ENCODE measurements at regions not wholly inside any gene's neighbourhood (a gene's known extent, or its start where the extent isn't known, plus 50 kb on each side); places are given as distances from the start of the nearest gene placed in this dataset.

DNA sequence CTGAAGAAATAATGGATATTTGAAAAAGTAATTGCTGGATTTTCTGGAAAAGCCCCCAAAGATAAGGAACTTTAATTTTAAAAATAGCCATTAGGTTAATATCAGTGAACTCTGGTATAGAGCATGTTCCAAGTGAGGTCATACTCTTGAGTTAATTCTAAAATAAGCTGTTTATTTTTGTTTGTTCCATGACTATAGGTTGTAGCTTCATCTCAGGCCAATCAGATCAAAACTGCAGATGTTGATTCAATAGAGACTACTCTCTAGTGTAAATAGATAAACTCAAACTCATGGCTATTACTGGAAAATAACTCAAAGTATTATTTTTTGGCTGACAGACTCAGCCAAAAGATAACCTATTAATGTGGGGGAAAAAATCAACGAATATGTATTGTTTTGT lies 815.1 kb downstream of the DIAPH3 start:
- no peak for DNase-seq (ENCODE audit: low read depth in 2 of 2)

GRCh38 chr13:59352600-59352999 lies 811.1 kb downstream of the DIAPH3 start:
- DNase-seq (ENCODE audit: low read depth in 2 of 2) = no peak

GRCh38 chr13:59354665-59355369 lies 808.9 kb downstream of the DIAPH3 start:
- no peak for DNase-seq (ENCODE audit: low read depth in 2 of 2)

DNA sequence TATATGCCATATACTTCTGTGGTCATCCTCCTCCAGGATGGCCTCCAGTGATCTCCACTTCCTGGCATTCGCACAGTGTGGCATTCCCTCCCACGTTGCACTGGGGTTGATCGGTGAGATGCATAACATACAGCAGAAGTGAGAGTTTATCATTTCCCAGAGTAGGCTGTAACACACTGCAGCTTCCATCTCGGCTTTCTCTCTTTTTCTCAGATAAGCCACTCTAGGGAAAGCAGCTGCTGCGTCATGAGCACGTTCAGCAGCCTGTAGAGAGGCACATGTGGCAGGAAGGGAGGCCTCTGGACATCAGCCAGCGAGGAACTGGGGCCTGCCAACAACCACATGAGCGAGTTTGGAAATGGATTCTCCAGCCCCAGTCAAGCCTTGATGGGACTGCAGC lies 807.1 kb downstream of the DIAPH3 start:
- no peak for DNase-seq (ENCODE audit: low read depth in 2 of 2)

DNA sequence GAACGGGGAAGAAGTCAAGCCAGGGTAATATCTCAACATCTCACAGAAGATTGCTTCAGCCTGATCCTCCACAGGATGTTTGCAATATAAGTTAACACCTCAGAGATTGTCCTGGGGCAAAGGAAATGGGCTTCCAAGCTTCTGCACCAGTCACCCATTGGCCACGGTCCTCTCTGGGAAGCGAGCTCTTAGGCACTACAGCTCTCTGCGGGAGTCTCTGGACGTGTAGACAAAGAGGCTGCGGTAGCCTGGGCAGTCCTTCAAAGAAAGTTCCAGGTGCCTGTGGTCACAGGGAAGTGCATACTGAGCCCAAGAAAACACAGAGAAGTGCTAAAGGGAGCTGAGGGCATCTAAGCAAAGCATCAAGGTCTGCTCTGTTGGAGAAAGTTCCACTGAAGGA lies 805.7 kb downstream of the DIAPH3 start:
- DNase-seq (ENCODE audit: low read depth in 2 of 2) = no peak

DNA sequence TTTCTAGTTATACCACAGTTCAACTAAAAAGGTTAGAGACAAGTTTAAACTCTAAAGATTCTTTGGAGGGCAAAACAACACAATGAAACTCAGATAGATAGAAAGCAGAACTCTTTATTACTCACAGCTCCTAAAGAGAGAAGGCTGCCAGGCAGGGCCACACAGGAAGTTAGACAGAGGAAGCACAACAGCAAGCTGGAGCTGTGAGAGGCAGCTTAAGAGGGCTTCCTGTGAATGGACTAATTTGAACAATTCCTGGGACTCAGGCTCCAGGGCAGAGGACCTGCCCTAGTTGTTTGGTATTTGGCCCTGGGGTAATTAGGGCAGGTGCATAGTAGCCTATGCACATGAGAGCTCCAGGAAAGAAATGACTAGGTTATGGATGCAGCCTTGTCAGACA lies 803.6 kb downstream of the DIAPH3 start:
- DNase-seq (ENCODE audit: low read depth in 2 of 2) = no peak

DNA sequence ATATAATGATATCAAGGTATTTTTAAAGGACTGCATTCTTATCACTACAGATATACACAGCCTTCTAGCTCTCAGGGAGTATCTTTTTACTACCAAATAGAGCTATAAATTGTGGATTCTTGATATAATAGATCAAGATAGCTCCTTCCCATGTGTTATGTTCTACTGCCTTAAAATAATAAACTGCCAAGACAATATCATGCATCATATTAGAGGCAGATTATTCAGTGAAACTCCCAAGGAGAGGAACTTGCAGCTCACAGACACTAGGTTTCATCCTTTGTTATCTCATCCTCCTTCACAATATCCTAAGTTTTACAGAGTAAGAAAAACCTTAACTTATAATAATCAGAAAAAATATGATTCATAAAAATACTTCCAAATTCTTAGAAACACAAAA lies 802.8 kb downstream of the DIAPH3 start:
- no peak for DNase-seq (ENCODE audit: low read depth in 2 of 2)

- DNase-seq (ENCODE audit: low read depth in 2 of 2) = no peak
These were observed 800.4 kb downstream of the DIAPH3 start for GRCh38 chr13:59363313-59363712.

DNA sequence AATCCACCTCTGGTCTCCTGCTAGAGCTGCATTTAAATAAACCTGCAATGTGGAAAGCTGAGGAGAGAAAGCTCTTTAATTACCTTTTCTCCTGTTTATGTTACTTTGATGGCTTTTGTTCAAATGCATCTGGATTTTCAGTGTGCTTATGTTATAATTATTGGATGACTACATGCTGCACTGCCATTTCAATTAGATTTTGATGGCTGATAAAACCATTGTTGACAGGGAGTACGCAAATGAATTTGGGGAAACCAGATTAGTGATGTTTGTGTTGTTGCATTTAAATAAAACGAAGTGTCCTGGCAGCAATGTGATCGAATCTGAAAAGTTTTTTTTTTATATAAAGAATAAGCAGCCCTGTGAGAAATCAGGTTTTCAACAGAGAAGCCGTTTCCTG lies 799.8 kb downstream of the DIAPH3 start:
- no peak for DNase-seq (ENCODE audit: low read depth in 2 of 2)

DNA sequence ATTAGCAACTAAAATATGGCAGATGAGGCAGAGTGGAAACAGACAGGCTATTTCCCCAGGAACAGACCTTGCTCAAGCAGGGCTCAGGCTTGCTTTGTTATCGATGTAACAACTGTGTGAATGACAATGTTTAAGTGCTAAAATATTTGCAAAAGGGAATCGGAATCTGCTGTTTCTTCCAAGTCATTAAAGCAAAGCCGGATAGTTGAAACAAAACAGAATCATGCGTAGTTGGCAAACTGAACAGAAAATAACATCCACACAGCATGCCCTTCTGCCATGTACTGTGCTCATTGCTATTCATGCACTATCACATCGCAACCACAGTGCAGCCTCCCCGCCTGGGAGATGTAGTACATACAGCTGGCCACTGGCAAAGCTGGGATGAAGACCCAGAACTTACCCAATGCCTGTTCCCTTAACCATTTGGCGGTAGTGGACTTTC lies 799.1 kb downstream of the DIAPH3 start:
- no peak for DNase-seq (ENCODE audit: low read depth in 2 of 2)

GRCh38 chr13:59367467-59367866 lies 796.3 kb downstream of the DIAPH3 start:
- no peak for DNase-seq (ENCODE audit: low read depth in 2 of 2)

DNA sequence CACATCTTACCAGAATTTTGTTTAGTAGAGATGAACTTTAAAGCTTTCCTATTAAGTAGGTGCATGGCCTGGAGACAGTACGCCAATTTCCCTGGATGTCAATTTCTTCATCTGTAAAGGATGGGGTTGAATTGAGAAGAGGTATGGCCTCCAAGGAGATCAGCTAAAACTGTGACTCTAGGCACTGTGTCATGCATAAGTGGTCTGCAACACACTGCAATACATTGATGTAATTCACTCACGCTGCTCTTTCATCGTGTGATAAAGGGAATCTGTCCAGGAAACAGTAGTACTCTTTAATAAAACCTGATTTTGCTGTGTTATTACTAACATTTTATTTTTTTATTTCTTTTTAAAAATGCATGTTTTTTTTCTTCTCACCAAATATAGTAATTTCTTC lies 795.8 kb downstream of the DIAPH3 start:
- DNase-seq (ENCODE audit: low read depth in 2 of 2) = no peak

- no peak for DNase-seq (ENCODE audit: low read depth in 2 of 2)
These were observed 795.0 kb downstream of the DIAPH3 start for GRCh38 chr13:59368693-59369092.

DNA sequence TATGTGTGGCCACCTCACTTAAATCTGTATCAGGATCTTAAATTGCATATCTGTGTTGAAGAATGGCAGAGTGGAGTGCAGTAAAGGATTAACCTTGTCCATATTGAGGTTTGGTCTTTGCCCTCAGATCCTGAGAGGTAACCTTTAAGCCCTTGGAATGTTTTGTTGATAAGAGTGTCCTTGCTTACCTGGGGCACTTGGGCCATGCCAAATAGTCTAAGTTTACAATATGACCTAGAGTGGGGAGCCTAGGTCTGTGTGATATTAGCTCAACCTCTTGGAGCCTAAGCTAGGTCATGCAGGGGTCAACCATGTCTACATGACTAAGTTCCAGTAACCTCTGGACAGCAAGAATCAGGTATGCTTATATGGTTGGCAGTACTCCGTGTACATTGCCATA lies 792.5 kb downstream of the DIAPH3 start:
- no peak for DNase-seq (ENCODE audit: low read depth in 2 of 2)

GRCh38 chr13:59373341-59373740 lies 790.4 kb downstream of the DIAPH3 start:
- no peak for DNase-seq (ENCODE audit: low read depth in 2 of 2)

DNA sequence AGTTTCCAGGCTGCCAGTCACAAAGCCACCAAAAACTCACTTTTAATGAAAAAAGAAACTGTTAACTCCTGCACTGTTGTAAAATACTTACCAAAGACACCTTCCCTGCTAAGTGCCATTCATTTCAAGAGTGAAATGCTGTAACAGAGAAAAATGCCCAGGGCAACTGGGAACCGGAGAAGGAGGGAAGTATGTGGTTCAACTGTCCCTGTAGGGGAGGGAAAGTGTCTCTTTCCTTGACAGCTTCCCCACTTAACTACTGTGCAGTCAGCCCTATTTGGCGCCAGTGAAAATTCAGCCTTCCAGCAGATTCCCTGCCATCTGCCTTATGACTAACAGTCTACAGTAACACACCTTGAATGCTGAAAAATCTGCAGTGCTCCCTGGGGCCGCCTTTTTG lies 789.0 kb downstream of the DIAPH3 start:
- no peak for DNase-seq (ENCODE audit: low read depth in 2 of 2)

DNA sequence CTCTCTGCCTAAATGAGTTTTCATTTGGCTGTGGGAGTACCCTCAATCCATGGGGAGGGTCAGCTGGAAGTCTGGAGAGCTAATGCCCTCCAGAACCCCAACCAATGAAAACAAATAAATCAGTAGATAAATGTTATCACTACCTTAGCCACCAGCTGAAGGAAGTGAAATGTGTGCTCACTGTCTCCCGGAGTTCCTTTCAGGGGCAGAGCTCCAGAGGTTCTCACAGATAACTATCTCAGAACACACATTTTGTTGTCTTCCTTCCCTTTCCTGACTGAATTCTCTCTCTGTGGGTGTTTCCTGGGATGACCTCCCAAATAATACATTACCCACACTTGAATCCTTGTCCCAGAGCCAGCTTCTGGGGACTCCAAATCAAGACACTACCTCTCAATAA lies 779.6 kb downstream of the DIAPH3 start:
- DNase-seq (ENCODE audit: low read depth in 2 of 2) = no peak

- peak; percentile 1 to 35 for DNase-seq (ENCODE audit: low read depth in 2 of 2)
These were observed 772.0 kb downstream of the DIAPH3 start for GRCh38 chr13:59391696-59392095.

GRCh38 chr13:59392328-59392727 lies 771.4 kb downstream of the DIAPH3 start:
- DNase-seq (ENCODE audit: low read depth in 2 of 2) = no peak

DNA sequence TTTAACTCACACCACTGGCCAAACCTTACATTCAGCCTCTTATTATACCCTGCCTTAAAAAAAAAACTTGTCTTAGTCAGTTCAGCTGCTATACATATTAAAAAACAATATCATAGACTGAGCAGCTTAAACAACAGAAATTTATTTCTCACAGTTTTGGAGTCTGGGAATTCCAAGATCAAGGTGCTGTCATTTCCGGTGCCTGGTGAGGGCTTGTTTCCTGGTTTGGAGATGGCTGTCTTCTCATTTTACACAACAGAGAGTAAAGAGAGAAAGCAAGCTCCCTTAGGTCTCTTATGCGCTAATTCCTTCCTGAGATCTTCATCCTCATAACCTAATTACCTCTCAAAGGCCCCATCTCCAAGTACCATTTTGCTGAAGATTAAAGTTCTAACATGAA lies 769.2 kb downstream of the DIAPH3 start:
- DNase-seq (ENCODE audit: low read depth in 2 of 2) = no peak

- DNase-seq (ENCODE audit: low read depth in 2 of 2) = no peak
These were observed 765.6 kb downstream of the DIAPH3 start for GRCh38 chr13:59398127-59398526.

- no peak for DNase-seq (ENCODE audit: low read depth in 2 of 2)
These were observed 765.1 kb downstream of the DIAPH3 start for GRCh38 chr13:59398661-59399060.

- DNase-seq (ENCODE audit: low read depth in 2 of 2) = no peak
These were observed 764.2 kb downstream of the DIAPH3 start for GRCh38 chr13:59399513-59399912.

DNA sequence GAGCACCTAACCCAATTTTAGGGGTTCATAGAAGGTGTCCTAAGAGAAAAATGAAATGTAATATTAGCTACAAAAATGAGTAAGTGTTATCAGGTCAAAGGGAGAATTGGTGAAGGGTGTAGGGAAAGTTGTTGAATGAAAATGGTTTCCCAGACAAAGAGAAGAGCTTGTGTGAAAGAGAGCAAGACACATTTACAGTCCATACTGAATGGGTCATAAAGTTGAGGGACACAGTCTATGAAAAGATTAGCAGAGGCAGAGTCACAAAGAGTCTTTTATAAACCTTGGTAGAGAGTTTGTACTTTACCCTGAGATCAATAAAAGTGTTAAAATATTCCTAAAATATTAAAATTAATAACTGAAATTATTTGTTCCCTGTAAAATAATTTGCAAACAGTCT lies 759.4 kb downstream of the DIAPH3 start:
- DNase-seq (ENCODE audit: low read depth in 2 of 2) = no peak

Measured in activated CD4-positive, alpha-beta T cell treated with anti-CD3 and anti-CD28 coated beads for 24 hours (primary cell).